ENCODE measurements at regions not wholly inside any gene's neighbourhood (a gene's known extent, or its start where the extent isn't known, plus 50 kb on each side); places are given as distances from the start of the nearest gene placed in this dataset.

GRCh38 chr2:147067136-147067535 is 777.7 kb upstream of the ACVR2A start:
- POLR2A ChIA-PET (ENCODE audit: low non-redundant PET), result no interaction called here
- TF ChIP-seq CTCF (conservative IDR thresholded peaks at IDR 0.05; ENCODE audit: low read depth, low read length), result no peak
- no peak for TF ChIP-seq EZH2 (IDR thresholded peaks at IDR 0.05; ENCODE audit: borderline replicate concordance, low read depth, low read length, poor library complexity, severe bottlenecking)
- Histone ChIP-seq H3K9me3 (ENCODE audit: low read depth, low read length, poor library complexity, severe bottlenecking) (no peaks in the 10 kb centered on the region), H3K4me1 (ENCODE audit: insufficient read depth, low read length, poor library complexity, severe bottlenecking) (no peaks in the 10 kb centered on the region), H3K4me3 (ENCODE audit: low read depth, low read length, poor library complexity, severe bottlenecking) (no peak overlapping the region), H3K27me3 (replicated peaks; ENCODE audit: insufficient read depth, low read depth, low read length, poor library complexity) (no peaks in the 10 kb centered on the region), H3K36me3 (ENCODE audit: insufficient read depth, low read length, poor library complexity, severe bottlenecking) (no peaks in the 10 kb centered on the region), H3K27ac (ENCODE audit: low read depth, low read length, poor library complexity, severe bottlenecking) (no peak overlapping the region)
- CTCF ChIA-PET, result no interaction called here
- intact Hi-C loops (cut with micrococcal nuclease; ENCODE audit: unreplicated experiment), result no loop called here
- BruUV-seq (replicated peaks), result no TSS peak
- no peak for DNase-seq (ENCODE audit: low spot score)

DNA sequence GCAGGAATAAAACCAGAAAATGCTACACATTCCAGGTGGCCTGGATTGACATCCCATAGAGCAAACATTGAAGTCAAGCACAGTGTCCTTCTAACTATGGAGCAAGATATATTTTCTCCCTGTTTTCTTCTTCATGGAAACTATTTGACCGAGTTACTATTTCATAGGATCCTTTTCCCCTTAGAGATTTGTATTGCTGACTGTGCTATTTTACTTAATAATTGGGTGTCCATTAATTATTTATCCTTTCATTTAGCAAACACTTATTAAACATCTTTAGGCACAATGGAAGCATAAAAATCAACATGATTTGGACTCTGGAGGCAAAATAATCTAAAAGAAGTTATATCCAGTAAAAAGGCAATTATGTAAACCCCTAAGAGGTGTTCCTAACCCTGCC is 782.8 kb upstream of the ACVR2A start:
- no peaks in the 10 kb centered on the region for H3K36me3 ChIP-seq (ENCODE audit: insufficient read depth, low read length, poor library complexity, severe bottlenecking)

DNA sequence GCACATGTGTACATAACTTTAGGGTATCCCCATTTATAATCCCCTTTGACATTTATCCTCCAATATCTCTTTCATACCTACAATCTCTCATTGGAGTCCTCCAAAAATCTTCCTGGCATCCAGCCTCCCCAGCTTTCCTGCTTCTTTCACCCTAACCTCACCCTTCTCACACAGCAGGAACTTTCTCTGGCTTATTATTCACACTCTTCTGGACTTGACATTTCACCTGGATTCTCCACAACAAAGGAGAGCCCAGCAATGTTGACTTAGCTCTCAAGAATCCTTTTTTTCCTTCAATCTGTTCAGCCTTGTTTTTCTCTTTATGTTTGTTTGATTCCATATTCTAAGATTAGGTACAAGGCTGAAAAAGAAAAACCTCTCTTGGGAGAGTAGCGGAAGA is 783.6 kb upstream of the ACVR2A start:
- H3K27ac ChIP-seq (ENCODE audit: low read depth, low read length, poor library complexity, severe bottlenecking), result no peak overlapping the region
- POLR2A ChIA-PET (ENCODE audit: low non-redundant PET), result no interaction called here
- intact Hi-C loops (cut with micrococcal nuclease; ENCODE audit: unreplicated experiment), result no loop called here
- H3K36me3 ChIP-seq (ENCODE audit: insufficient read depth, low read length, poor library complexity, severe bottlenecking), result no peaks in the 10 kb centered on the region
- no peaks in the 10 kb centered on the region for H3K27me3 ChIP-seq (replicated peaks; ENCODE audit: insufficient read depth, low read depth, low read length, poor library complexity)
- H3K4me1 ChIP-seq (ENCODE audit: insufficient read depth, low read length, poor library complexity, severe bottlenecking), result no peaks in the 10 kb centered on the region
- TF ChIP-seq EZH2 (IDR thresholded peaks at IDR 0.05; ENCODE audit: borderline replicate concordance, low read depth, low read length, poor library complexity, severe bottlenecking) (no peak), CTCF (conservative IDR thresholded peaks at IDR 0.05; ENCODE audit: low read depth, low read length) (no peak)
- no TSS peak for BruUV-seq (replicated peaks)
- no peak overlapping the region for H3K4me3 ChIP-seq (ENCODE audit: low read depth, low read length, poor library complexity, severe bottlenecking)
- no peak for DNase-seq (ENCODE audit: low spot score)
- H3K9me3 ChIP-seq (ENCODE audit: low read depth, low read length, poor library complexity, severe bottlenecking), result no peaks in the 10 kb centered on the region
- CTCF ChIA-PET, result no interaction called here

More for the DNA sequence above, 782.8 kb upstream of the ACVR2A start:
- H3K4me1 ChIP-seq (ENCODE audit: insufficient read depth, low read length, poor library complexity, severe bottlenecking), result no peaks in the 10 kb centered on the region
- DNase-seq (ENCODE audit: low spot score), result no peak
- BruUV-seq (replicated peaks), result no TSS peak
- H3K9me3 ChIP-seq (ENCODE audit: low read depth, low read length, poor library complexity, severe bottlenecking), result no peaks in the 10 kb centered on the region
- H3K27me3 ChIP-seq (replicated peaks; ENCODE audit: insufficient read depth, low read depth, low read length, poor library complexity), result no peaks in the 10 kb centered on the region
- intact Hi-C loops (cut with micrococcal nuclease; ENCODE audit: unreplicated experiment), result no loop called here
- H3K4me3 ChIP-seq (ENCODE audit: low read depth, low read length, poor library complexity, severe bottlenecking), result no peak overlapping the region
- no peak for TF ChIP-seq CTCF (conservative IDR thresholded peaks at IDR 0.05; ENCODE audit: low read depth, low read length)
- TF ChIP-seq EZH2 (IDR thresholded peaks at IDR 0.05; ENCODE audit: borderline replicate concordance, low read depth, low read length, poor library complexity, severe bottlenecking), result no peak
- H3K27ac ChIP-seq (ENCODE audit: low read depth, low read length, poor library complexity, severe bottlenecking), result no peak overlapping the region
- POLR2A ChIA-PET (ENCODE audit: low non-redundant PET), result no interaction called here
- CTCF ChIA-PET, result no interaction called here
